Muscle of arm (tissue), 1 donor: ENCODE measurements at regions not wholly inside any gene's neighbourhood (a gene's known extent, or its start where the extent isn't known, plus 50 kb on each side); places are given as distances from the start of the nearest gene placed in this dataset.

Experiments used
- DNase-seq: peaks from one replicate; pipeline ENCODE4 v3.0.0-alpha.2; 2013

GRCh38 chr6:44062771-44063560 is 64.3 kb downstream of the MRPL14 start:
- no peak for DNase-seq

- no peak for DNase-seq
Observed at GRCh38 chr6:44062105-44062770, 65.0 kb downstream of the MRPL14 start.

GRCh38 chr6:44061375-44062104 is 65.7 kb downstream of the MRPL14 start:
- no peak for DNase-seq

- DNase-seq, result no peak
Observed at GRCh38 chr6:44060612-44061374, 66.5 kb downstream of the MRPL14 start.

GRCh38 chr6:44059359-44060346 is 67.6 kb downstream of the MRPL14 start:
- no peak for DNase-seq

- peak; percentile 82 for DNase-seq
Observed at GRCh38 chr6:44058617-44059358, 68.5 kb downstream of the MRPL14 start.

- DNase-seq, result no peak
Observed at GRCh38 chr6:44057931-44058616, 69.2 kb downstream of the MRPL14 start.

GRCh38 chr6:44057238-44057930 is 69.9 kb downstream of the MRPL14 start:
- no peak for DNase-seq

GRCh38 chr6:44056392-44057237 is 70.6 kb downstream of the MRPL14 start:
- DNase-seq, result no peak

- DNase-seq, result no peak
Observed at GRCh38 chr6:44054721-44055559, 72.3 kb downstream of the MRPL14 start.

GRCh38 chr6:44053760-44054556 is 73.3 kb downstream of the MRPL14 start:
- DNase-seq, result no peak

- no peak for DNase-seq
Observed at GRCh38 chr6:44053106-44053756, 74.0 kb downstream of the MRPL14 start.

GRCh38 chr6:44052419-44053023 is 74.7 kb downstream of the MRPL14 start:
- DNase-seq, result no peak

- DNase-seq, result no peak
Observed at GRCh38 chr6:44051515-44051914, 75.7 kb downstream of the MRPL14 start.
